Neuron (in vitro differentiated cells): ENCODE measurements at regions not wholly inside any gene's neighbourhood (a gene's known extent, or its start where the extent isn't known, plus 50 kb on each side); places are given as distances from the start of the nearest gene placed in this dataset.
"Not testable (repeated sequence)": the region's sequence is repeated elsewhere in the genome, so short reads cannot be mapped to it uniquely, and the experiment has no call there.

Source experiments
- H2AFZ ChIP-seq: one replicate; pipeline ENCODE4 v1.6.1; 2013; ENCODE audit warnings: low read depth, mild to moderate bottlenecking, inconsistent platforms, low read length, moderate library complexity
- H3K27me3 ChIP-seq: one replicate; pipeline ENCODE4 v1.6.1; 2013; ENCODE audit warnings: low read length; ENCODE audit not compliant: insufficient read depth
- H3K36me3 ChIP-seq: one replicate; pipeline ENCODE4 v1.6.1; 2013; ENCODE audit warnings: low read length; ENCODE audit not compliant: insufficient read depth
- H3K4me1 ChIP-seq: one replicate; pipeline ENCODE4 v1.6.1; 2013; ENCODE audit warnings: low read length; ENCODE audit not compliant: insufficient read depth
- H3K4me3 ChIP-seq: 2 replicates; pipeline ENCODE4 v1.5.1; 2013; ENCODE audit warnings: mild to moderate bottlenecking, low read length, moderate library complexity
- H3K9me3 ChIP-seq: one replicate; pipeline ENCODE4 v1.6.1; 2013; ENCODE audit warnings: low read length

DNA sequence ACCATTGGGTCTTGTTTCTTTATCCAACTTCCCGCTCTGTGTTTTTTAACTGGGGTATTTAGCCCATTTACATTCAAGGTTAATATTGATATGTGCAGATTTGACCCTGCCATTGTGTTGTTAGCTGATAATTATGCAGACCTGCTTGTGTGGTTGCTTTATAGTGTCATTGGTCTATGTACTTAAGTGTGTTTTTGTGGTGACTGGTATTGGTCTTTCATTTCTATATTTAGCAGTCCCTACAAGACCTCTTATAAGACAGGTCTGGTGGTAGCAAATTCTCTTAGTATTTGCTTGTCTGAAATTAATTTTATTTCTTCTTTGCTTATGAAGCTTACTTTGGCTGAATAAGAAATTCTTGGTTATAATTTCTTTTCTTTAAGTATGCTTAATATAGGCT lies 698.1 kb downstream of the DTWD2 start:
- no peaks in the 10 kb centered on the region for H3K9me3 ChIP-seq
- no peak overlapping the region for H2AFZ ChIP-seq
- H3K27me3 ChIP-seq = no peaks in the 10 kb centered on the region
- H3K4me1 ChIP-seq = peaks cover 7% of the 10 kb centered on the region
- H3K36me3 ChIP-seq = no peaks in the 10 kb centered on the region
- no peak overlapping the region for H3K4me3 ChIP-seq

DNA sequence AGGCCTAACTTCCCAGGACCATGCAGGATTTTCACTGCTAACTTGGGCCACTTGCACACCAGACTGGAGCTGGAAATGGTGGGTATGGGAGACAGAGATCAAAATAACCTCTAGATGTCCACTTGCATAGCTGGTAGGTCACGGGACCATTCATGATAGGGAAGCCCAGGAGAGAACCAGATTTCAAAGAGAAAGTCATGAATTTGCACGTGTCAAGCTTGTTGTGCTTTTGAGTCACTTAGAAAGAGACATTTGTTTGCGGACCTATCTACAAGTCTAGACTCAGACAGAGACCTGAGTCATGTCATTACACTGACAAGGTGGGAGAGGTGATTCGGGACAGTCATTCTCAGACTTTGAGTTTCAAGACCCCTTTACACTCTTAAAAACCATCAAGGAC lies 704.1 kb downstream of the DTWD2 start:
- H3K36me3 ChIP-seq, H3K4me3 ChIP-seq, H3K4me1 ChIP-seq, H2AFZ ChIP-seq, H3K27me3 ChIP-seq, H3K9me3 ChIP-seq: not testable (repeated sequence)

DNA sequence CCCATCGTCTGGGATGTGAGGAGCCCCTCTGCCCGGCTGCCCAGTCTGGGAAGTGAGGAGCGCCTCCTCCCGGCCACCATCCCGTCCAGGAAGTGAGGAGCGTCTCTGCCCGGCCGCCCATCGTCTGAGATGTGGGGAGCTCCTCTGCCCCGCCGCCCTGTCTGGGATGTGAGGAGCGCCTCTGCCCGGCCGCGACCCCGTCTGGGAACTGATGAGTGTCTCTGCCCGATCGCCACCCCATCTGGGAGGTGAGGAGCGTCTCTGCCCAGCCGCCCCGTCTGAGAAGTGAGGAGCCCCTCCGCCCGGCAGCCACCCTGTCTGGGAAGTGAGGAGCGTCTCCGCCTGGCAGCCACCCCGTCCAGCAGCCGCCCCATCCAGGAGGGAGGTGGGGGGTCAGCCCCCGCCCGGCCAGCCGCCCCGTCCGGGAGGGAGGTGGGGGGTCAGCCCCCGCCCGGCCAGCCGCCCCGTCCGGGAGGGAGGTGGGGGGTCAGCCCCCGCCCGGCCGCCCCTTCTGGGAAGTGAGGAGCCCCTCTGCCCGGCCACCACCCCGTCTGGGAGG lies 705.8 kb downstream of the DTWD2 start:
- H3K9me3 ChIP-seq, H3K27me3 ChIP-seq, H3K4me3 ChIP-seq, H2AFZ ChIP-seq, H3K4me1 ChIP-seq, H3K36me3 ChIP-seq: not testable (repeated sequence)

DNA sequence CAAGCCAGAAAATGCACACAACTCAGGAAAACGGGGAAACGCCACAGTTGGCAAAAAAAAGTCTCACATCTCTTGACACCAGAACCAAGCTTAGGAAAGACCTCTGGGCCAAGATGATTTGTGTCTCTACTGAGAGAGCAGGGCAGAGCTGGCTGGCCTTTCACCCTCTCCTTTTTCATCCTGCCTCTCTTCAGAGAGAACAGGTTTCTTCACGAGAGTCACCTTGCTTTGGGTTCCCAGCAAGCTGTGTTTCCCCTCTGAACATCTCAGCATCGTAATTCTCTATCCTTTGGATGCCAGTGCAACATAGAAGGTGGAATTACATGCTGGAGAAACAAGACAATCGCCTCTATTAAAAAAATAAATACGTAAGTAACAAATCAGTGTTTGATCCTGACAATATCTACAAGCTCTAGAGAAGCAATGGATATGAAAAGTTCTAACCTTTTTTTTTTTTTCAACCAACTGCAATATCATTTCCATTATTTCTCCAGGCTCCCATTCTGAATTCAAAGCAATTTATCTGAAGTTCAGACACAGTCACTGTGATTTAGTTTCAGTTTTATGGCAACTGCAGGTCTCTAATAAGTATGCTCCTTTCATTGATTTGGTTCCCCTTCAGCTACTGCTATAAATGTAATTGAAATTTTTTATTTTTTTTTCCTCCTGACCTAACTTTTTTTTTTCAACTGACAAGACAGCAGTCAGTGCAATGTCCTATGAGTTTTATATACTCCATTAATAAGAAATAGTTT lies 708.6 kb downstream of the DTWD2 start:
- Histone ChIP-seq H3K9me3 (no peaks in the 10 kb centered on the region), H2AFZ (no peak overlapping the region), H3K36me3 (no peaks in the 10 kb centered on the region), H3K4me1 (no peaks in the 10 kb centered on the region), H3K27me3 (no peaks in the 10 kb centered on the region), H3K4me3 (no peak overlapping the region)

DNA sequence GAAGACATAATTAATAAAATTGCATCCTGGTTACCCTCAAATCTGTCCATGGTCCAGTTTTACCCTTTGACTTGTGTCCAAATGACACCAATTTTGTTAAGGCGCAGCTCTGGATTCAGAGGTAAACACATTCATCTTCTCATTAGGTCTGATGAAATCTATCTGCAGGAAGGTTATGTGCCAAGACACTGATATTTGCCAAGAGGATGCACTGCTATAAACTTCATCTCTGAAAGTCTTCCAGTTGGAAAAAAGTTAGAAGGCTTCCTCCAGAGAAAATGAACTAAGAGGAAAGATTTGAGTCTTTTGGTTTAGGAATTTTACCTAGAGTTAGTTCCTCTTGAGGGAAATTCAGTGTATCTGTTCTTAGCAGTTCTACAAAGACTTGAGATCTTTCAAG lies 717.8 kb downstream of the DTWD2 start:
- H3K36me3 ChIP-seq = no peaks in the 10 kb centered on the region
- H3K27me3 ChIP-seq = no peaks in the 10 kb centered on the region
- H2AFZ ChIP-seq = no peak overlapping the region
- H3K9me3 ChIP-seq = peaks cover 2% of the 10 kb centered on the region
- H3K4me3 ChIP-seq = no peak overlapping the region
- H3K4me1 ChIP-seq = no peaks in the 10 kb centered on the region

DNA sequence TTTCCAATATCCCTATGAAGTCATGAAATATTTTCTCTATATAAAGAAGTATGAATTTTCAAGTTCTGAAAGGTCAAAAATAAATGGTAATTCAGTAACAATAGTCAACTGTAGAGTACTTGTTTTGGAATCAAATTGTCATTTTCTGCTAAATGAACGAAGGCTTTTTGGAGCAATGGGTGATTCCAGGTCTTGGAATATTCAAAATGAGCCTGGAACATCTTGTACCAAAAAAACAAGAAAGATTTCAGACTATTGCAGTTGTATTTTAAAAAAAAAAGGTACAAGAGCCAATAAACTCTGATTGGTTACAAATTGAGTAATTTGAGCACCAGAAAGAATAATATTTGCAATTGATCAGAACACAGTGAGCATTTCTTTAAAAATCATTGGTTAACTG lies 730.1 kb downstream of the DTWD2 start:
- H3K36me3 ChIP-seq = no peaks in the 10 kb centered on the region

DNA sequence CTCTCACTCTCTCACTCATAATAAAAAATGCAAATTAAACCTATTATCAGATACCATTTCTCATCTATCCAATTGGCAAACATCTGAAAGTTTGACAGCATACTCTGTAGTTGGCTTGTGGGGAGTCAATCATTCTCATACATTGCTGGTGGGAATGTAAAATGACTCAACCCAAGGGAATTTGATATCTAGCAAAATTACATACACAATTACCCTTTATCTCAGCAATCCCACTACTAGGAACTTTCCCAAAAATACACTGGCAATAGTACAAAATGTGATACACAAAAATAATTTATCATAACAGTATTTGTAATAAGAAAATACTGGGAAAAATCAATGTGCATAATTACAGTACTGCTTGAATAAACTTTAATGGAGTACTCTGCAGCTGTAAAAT lies 731.3 kb downstream of the DTWD2 start:
- Histone ChIP-seq H3K9me3 (no peaks in the 10 kb centered on the region), H3K36me3 (no peaks in the 10 kb centered on the region), H2AFZ (no peak overlapping the region), H3K4me1 (no peaks in the 10 kb centered on the region), H3K27me3 (no peaks in the 10 kb centered on the region), H3K4me3 (no peak overlapping the region)

More for the DNA sequence above, 730.1 kb downstream of the DTWD2 start:
- H2AFZ ChIP-seq = no peak overlapping the region
- H3K9me3 ChIP-seq = no peaks in the 10 kb centered on the region
- H3K4me3 ChIP-seq = no peak overlapping the region
- no peaks in the 10 kb centered on the region for H3K27me3 ChIP-seq
- no peaks in the 10 kb centered on the region for H3K4me1 ChIP-seq

DNA sequence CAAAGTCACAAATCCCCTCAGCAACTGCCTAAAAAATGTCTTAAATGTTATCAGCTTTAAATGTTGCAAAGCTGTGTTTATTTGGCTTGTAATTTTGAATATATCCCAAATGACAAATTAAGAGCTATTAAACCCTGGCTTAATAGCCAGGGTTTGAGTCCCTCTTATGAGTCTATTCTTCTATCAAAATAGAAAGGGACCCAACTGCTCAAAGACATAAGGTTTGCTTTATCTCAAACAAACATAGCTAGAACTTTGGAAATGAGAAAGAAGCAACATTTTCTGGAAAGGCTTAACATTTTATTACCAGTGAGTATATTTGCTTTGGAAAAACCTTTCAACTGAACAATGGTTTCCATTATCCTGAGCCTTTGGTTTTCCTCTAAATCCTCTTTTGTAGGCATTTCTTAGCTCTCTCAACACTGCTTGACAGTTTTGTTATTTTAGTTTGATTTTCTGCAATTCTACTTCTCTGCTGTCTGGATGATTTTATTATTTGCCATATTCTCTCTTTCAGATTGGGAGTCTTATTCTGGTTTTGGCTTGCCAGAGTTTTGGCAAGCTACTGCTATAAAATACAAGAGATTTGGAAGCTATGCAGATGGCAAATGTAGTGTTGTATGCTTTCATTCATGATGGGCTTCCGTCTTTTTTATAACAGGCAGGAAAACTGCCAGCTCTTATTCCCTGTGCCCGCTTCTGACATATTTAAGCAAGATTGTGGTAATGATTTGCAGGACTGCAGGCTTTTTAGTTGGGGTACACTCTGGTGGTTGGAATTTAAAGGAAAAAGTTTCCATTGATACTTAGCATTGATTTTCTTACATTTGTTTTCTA lies 734.9 kb downstream of the DTWD2 start:
- no peaks in the 10 kb centered on the region for H3K36me3 ChIP-seq
- H3K9me3 ChIP-seq = no peaks in the 10 kb centered on the region
- no peak overlapping the region for H3K4me3 ChIP-seq
- H3K4me1 ChIP-seq = no peaks in the 10 kb centered on the region
- H3K27me3 ChIP-seq = no peaks in the 10 kb centered on the region
- H2AFZ ChIP-seq = no peak overlapping the region

DNA sequence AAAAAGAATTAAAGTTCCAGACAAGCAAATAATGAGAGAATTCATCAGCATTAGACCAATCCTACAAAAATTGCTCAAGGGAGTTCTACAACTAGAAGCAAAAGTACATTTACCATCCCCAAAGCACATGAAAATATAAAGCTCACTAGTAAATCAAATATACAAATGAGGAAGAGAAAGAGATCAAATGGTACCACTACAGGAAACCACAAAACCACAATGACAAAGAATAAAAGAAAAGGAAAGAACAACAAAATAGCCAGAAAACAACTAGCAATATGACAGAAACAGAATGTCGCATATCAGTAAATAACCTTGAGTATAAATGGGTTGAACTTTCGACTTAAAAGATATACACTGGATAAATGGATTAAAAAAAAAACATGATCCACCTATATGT lies 739.0 kb downstream of the DTWD2 start:
- no peaks in the 10 kb centered on the region for H3K36me3 ChIP-seq
- H2AFZ ChIP-seq = no peak overlapping the region

DNA sequence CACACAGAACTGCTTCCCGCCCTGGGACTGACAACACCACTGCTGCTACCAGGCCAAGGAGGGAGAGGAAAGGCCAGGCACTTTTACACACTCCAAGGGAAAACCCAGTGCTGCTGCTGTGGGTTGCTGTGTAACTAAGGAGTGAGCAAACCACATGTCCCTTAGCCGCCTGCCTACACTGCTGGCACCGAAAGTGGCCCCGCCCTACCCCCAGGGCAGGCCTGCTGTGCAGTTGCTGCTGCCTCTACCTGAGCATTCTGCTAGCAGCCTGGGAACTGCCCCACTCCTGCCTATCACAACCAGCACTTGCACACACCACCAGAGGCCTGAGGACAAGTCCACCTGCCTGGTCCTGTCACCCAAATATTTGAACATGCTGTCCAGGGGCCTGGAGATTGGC lies 740.9 kb downstream of the DTWD2 start:
- Histone ChIP-seq H3K4me3 (no peak overlapping the region), H2AFZ (no peak overlapping the region), H3K4me1 (no peaks in the 10 kb centered on the region), H3K27me3 (no peaks in the 10 kb centered on the region), H3K9me3 (peaks cover 2% of the 10 kb centered on the region), H3K36me3 (no peaks in the 10 kb centered on the region)

More for the DNA sequence above, 739.0 kb downstream of the DTWD2 start:
- H3K4me3 ChIP-seq = no peak overlapping the region
- no peaks in the 10 kb centered on the region for H3K27me3 ChIP-seq
- peaks cover 2% of the 10 kb centered on the region for H3K9me3 ChIP-seq
- no peaks in the 10 kb centered on the region for H3K4me1 ChIP-seq

DNA sequence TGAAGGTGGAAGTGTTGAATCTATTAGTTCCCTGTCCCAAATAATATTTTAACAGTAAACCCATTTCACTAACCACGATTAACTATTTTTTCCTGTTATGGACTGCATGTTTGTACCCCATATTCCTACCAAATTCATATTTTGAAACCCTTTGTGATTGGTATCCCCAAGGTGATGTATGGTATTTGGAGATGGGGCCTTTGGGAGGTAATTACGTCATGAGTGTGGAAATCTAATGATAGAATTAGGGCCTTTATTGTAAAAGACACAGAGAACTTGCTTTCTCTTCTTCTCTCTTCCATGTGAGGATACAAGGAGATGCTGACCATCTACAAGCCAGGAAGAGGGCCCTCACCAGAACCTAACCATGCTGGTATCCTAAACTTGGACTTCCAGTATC lies 744.7 kb downstream of the DTWD2 start:
- no peak overlapping the region for H2AFZ ChIP-seq
- no peaks in the 10 kb centered on the region for H3K27me3 ChIP-seq
- no peaks in the 10 kb centered on the region for H3K36me3 ChIP-seq
- H3K9me3 ChIP-seq = peaks cover 2% of the 10 kb centered on the region
- no peak overlapping the region for H3K4me3 ChIP-seq
- H3K4me1 ChIP-seq = no peaks in the 10 kb centered on the region

DNA sequence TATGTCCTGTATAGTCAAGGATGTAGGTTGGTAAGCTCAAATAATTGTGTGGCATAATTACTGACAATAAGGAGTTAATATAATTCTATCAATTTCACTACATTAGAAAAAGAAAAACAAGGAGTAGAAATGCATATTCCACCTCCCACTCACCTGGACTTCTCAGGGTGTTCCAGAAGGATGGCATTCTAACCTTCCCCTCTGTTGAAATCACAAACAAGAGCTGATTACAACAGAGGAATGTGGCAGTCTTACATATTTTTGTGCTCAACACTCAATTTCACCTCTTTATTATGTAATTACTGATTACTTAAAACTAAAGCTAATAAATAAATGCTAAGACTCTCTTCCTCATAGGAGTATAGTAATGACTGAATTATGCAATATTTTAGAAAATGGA lies 745.3 kb downstream of the DTWD2 start:
- Histone ChIP-seq H3K4me1 (no peaks in the 10 kb centered on the region), H2AFZ (no peak overlapping the region), H3K4me3 (no peak overlapping the region), H3K36me3 (no peaks in the 10 kb centered on the region), H3K9me3 (peaks cover 2% of the 10 kb centered on the region), H3K27me3 (no peaks in the 10 kb centered on the region)

DNA sequence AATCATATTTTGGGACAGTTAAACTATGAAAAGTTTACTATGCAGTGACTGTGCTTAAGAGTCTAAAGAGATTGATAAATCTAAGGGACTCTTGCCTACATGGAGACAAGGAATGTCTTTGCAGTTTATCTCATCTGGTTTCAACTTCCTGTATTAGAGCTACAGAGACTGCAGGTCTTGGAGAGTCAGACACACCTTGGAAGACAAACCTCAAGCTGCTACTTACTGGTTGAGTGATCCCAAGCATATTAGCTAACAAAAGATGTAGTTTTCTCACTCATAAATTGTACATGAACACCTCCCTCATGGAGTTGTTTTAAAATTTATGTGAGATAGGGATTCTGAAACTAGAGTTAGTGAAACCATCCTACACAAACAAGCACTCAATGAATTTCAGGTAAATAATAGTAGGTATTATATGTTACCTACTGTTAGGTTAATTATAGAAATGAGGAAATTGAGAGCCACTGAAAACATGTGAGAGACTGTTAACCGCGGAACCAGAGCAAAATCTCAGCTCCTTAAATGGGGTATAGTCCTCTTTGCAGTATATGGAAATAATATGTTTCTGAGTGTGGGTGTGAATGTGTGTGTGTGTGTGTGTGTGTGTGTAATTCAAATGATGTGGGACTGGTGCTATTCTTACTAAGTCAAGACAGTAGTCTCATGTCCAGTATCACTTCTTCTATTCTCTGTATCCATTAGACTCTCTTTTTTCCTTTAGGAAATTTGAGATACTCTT lies 752.1 kb downstream of the DTWD2 start:
- H3K9me3 ChIP-seq = no peaks in the 10 kb centered on the region
- H2AFZ ChIP-seq = no peak overlapping the region
- H3K4me3 ChIP-seq = no peak overlapping the region
- peaks cover 11% of the 10 kb centered on the region for H3K4me1 ChIP-seq
- H3K27me3 ChIP-seq = no peaks in the 10 kb centered on the region
- no peaks in the 10 kb centered on the region for H3K36me3 ChIP-seq
